H1 (cell line): ENCODE measurements at regions not wholly inside any gene's neighbourhood (a gene's known extent, or its start where the extent isn't known, plus 50 kb on each side); places are given as distances from the start of the nearest gene placed in this dataset.

Source experiments
- FOSL1 ChIP-seq: IDR thresholded peaks from 2 replicates; pipeline ENCODE4 v1.6.1; 2011; ENCODE audit warnings: mild to moderate bottlenecking, low read depth, low read length, moderate library complexity; ENCODE audit not compliant: insufficient read depth
- HDAC6 ChIP-seq: IDR thresholded peaks from one replicate; pipeline ENCODE4 v1.7.1; 2012; ENCODE audit warnings: low read depth, mild to moderate bottlenecking, inconsistent platforms, low read length, moderate library complexity
- TF ChIP-seq, protein P1 (sequence below): fragments of 300-600 bp; sonication (generic); IDR thresholded peaks from 2 replicates; pipeline ENCODE4 v1.7.1; 2012; ENCODE audit warnings: low read length, moderate library complexity, mild to moderate bottlenecking, inconsistent platforms; ENCODE audit not compliant: insufficient replicate concordance

DNA sequence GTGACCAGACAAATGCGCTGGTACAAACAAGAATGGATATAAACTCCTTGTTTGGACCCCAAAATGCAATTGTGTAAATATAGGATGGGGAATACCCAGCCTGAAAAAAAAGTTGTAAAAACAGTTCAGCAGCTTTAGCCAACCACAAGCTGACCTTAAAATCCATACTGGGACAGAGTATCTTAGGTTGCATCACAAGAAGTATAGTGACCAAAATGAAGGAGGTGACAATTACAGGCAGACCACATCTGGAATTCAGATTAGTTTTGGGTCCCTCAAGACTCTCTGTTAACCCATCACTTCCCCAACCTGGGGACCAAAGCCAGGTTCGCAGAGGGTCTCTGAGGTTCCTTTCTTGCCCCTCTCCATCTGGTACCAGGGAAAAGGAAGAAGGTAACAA lies 115.9 kb upstream of the PRR20G start (continued):
- TF ChIP-seq, protein P1, sequence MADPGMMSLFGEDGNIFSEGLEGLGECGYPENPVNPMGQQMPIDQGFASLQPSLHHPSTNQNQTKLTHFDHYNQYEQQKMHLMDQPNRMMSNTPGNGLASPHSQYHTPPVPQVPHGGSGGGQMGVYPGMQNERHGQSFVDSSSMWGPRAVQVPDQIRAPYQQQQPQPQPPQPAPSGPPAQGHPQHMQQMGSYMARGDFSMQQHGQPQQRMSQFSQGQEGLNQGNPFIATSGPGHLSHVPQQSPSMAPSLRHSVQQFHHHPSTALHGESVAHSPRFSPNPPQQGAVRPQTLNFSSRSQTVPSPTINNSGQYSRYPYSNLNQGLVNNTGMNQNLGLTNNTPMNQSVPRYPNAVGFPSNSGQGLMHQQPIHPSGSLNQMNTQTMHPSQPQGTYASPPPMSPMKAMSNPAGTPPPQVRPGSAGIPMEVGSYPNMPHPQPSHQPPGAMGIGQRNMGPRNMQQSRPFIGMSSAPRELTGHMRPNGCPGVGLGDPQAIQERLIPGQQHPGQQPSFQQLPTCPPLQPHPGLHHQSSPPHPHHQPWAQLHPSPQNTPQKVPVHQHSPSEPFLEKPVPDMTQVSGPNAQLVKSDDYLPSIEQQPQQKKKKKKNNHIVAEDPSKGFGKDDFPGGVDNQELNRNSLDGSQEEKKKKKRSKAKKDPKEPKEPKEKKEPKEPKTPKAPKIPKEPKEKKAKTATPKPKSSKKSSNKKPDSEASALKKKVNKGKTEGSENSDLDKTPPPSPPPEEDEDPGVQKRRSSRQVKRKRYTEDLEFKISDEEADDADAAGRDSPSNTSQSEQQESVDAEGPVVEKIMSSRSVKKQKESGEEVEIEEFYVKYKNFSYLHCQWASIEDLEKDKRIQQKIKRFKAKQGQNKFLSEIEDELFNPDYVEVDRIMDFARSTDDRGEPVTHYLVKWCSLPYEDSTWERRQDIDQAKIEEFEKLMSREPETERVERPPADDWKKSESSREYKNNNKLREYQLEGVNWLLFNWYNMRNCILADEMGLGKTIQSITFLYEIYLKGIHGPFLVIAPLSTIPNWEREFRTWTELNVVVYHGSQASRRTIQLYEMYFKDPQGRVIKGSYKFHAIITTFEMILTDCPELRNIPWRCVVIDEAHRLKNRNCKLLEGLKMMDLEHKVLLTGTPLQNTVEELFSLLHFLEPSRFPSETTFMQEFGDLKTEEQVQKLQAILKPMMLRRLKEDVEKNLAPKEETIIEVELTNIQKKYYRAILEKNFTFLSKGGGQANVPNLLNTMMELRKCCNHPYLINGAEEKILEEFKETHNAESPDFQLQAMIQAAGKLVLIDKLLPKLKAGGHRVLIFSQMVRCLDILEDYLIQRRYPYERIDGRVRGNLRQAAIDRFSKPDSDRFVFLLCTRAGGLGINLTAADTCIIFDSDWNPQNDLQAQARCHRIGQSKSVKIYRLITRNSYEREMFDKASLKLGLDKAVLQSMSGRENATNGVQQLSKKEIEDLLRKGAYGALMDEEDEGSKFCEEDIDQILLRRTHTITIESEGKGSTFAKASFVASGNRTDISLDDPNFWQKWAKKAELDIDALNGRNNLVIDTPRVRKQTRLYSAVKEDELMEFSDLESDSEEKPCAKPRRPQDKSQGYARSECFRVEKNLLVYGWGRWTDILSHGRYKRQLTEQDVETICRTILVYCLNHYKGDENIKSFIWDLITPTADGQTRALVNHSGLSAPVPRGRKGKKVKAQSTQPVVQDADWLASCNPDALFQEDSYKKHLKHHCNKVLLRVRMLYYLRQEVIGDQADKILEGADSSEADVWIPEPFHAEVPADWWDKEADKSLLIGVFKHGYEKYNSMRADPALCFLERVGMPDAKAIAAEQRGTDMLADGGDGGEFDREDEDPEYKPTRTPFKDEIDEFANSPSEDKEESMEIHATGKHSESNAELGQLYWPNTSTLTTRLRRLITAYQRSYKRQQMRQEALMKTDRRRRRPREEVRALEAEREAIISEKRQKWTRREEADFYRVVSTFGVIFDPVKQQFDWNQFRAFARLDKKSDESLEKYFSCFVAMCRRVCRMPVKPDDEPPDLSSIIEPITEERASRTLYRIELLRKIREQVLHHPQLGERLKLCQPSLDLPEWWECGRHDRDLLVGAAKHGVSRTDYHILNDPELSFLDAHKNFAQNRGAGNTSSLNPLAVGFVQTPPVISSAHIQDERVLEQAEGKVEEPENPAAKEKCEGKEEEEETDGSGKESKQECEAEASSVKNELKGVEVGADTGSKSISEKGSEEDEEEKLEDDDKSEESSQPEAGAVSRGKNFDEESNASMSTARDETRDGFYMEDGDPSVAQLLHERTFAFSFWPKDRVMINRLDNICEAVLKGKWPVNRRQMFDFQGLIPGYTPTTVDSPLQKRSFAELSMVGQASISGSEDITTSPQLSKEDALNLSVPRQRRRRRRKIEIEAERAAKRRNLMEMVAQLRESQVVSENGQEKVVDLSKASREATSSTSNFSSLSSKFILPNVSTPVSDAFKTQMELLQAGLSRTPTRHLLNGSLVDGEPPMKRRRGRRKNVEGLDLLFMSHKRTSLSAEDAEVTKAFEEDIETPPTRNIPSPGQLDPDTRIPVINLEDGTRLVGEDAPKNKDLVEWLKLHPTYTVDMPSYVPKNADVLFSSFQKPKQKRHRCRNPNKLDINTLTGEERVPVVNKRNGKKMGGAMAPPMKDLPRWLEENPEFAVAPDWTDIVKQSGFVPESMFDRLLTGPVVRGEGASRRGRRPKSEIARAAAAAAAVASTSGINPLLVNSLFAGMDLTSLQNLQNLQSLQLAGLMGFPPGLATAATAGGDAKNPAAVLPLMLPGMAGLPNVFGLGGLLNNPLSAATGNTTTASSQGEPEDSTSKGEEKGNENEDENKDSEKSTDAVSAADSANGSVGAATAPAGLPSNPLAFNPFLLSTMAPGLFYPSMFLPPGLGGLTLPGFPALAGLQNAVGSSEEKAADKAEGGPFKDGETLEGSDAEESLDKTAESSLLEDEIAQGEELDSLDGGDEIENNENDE: no peak
- TF ChIP-seq HDAC6: no peak
- TF ChIP-seq FOSL1: no peak
